GM21825 (cell line): ENCODE measurements at regions not wholly inside any gene's neighbourhood (a gene's known extent, or its start where the extent isn't known, plus 50 kb on each side); places are given as distances from the start of the nearest gene placed in this dataset.
"Not testable (repeated sequence)": the region's sequence is repeated elsewhere in the genome, so short reads cannot be mapped to it uniquely, and the experiment has no call there.

ENCODE experiments used
- ATAC-seq: cut with Tn5 transposase; IDR thresholded peaks from one replicate; pipeline ENCODE4 v1.9.1; 2021; ENCODE audit warnings: mild to moderate bottlenecking, moderate library complexity; ENCODE audit not compliant: unreplicated experiment

- no peak for ATAC-seq
Observed at GRCh38 chr1:229156872-229157271, 114.0 kb upstream of the RAB4A start.

GRCh38 chr1:229157480-229157879 lies 113.4 kb upstream of the RAB4A start:
- no peak for ATAC-seq

DNA sequence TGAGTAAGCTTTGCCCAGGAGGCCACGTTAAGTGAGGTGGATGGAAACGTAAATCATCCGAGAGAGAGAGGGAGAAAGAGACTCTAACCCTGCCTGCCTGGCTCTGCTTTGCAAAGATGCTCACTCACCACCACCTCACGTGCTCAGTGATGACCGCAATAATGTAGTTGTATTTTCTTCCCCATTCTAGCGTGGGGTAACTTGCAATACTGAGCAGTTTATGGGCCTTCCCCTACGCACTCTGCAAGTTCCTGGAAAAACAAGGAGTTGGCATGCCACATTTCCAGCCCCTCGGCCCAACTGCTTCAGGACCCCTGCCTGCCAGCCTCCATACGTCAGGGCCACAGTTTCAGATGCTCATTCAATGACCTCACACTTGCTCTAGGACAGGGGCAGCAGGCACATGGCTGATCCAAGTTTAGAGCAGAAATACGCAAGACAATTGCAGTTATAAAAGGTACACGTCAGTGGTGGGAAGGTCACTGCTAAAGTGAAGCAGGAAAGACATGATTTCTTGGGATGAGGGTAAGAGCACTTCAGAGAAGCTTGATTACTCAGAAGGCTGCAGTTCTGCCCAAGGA lies 112.5 kb upstream of the RAB4A start:
- no peak for ATAC-seq

- no peak for ATAC-seq
Observed at GRCh38 chr1:229158927-229159326, 112.0 kb upstream of the RAB4A start.

DNA sequence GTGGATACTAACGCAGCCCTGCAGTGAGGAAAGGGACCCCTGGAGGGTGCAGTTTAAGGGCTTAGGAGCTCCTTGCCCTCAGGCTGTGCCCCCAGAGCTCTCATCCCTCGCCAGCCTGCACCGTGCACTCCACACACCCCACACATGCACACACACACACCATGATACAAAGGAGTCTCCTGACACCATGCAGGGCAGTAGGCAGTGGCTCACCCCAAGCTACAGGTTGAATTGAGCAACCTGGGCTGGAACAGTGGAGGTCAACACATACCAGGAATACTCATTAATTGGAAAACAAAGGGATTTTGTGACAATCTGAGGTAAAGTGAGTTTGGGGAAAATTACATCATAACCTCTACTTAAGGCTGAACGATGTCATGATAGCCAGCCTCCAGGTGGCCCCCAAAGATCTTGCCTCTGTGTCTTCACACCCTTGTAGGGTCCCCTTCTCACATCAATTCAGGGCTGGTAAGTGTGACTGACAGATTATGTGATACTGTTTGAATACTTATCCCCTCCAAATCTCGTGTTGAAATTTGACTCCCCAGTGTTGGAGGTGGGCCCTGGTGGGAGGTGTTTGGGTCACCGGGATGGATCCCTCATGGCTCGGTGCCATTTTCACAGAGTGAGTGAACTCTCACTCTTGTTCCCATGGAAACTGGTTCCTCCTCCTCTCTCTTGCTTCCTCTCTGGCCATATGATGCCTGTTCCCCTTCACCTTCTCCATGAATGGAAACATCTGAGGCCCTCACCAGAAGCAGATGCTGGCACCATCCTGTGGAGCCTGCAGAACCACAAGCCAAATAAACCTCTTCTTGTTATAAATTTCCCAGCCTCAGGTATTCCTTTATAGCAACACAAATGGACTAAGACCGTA lies 111.0 kb upstream of the RAB4A start:
- no peak for ATAC-seq

- ATAC-seq: no peak
Observed at GRCh38 chr1:229161740-229162139, 109.2 kb upstream of the RAB4A start.

GRCh38 chr1:229162825-229163515 lies 107.9 kb upstream of the RAB4A start:
- ATAC-seq: no peak

GRCh38 chr1:229164348-229164747 lies 106.6 kb upstream of the RAB4A start:
- ATAC-seq: no peak

GRCh38 chr1:229164836-229165735 lies 105.8 kb upstream of the RAB4A start:
- ATAC-seq: no peak

DNA sequence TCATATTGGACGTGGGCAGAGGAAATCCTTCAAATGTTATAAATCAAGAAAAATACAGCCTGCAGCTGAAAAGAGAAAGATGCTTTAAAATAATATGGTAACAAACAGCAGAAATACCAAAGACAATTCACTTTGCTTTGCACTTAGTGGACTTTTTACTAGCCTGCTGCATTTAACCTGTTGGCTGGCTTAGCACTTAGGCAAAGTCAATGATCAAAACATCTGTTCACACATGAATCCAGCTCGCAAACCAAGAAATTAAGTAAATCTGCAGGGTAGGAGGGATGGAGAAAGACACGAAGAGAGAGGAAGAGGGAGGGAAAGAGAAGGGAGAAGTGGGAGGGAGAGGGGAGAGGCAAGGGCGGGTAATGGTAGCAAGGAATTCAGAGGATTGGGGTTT lies 103.6 kb upstream of the RAB4A start:
- ATAC-seq: no peak

DNA sequence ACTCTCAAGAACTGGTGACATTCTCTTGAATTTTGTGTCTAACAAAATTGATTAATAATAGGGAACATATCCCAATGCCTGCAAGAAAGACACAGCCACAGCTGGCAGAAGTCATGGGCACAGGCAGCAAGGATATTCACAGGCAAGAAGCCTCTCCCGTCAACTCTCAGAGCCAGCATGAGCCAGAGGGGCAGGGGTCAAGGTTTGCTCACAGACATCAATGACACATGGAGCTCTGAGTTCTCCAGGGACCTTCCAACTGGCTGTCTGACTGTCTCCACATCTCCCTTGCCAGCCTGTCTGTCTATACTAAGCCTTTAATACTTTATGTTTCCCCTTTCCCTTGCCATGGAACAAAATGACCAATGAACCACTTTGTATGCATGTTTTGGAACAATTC lies 101.5 kb upstream of the RAB4A start:
- no peak for ATAC-seq

- no peak for ATAC-seq
Observed at GRCh38 chr1:229170274-229170673, 100.6 kb upstream of the RAB4A start.

DNA sequence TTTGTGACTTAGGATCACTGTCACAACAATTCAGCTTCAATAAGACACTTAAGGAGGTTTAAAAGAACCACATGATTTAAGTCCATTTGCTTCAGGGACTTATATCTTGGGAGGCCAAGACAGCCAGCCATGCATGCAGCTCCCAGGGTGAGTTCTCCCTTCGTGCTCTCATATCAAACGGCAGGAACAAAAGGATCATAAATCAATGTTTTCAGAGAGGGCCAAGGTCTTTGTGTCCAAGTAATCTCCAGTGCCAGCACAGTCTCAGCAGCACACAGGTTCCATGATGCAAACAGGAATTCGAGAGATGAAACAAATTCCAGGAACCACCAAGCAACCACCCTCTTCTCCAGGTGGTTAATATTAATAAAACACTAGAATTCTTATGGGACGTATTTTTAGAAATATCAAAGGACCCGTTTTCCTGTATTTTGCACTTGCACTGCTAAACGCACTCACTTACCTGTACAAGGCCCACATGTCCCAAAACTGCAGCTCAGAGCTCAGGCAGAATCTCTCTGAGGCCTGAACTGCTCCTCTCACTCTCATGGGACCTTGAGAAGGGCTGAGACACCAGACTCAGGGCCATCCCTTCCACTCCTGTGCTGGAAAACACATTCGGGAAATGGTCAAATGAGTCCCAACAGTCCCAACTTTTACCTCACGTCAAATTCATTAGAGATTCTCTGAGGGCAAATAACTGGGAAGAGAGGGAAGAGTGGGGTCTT lies 100.0 kb upstream of the RAB4A start:
- ATAC-seq: no peak

DNA sequence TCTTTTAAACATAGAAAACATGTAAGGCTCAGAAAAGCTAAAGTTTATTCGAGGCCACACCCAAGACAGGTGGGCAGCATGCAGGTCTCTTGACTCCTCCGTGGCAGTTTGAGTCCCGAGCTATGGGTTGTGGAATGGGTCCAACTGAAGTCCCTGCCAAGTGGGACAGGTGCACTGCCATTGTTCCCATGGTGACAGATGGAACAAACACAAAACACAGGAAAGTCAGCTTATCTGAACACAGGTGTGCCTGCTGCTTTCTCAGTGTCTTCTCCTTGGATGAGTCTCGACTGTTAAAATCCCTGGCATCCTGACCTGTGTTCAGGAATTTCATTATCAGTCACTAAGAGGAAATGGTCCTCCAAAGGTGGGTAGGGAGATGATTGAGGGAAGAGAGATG lies 99.0 kb upstream of the RAB4A start:
- no peak for ATAC-seq

GRCh38 chr1:229173491-229174476 lies 97.1 kb upstream of the RAB4A start:
- not testable (repeated sequence) for ATAC-seq

GRCh38 chr1:229175297-229175696 lies 95.6 kb upstream of the RAB4A start:
- ATAC-seq: not testable (repeated sequence)

DNA sequence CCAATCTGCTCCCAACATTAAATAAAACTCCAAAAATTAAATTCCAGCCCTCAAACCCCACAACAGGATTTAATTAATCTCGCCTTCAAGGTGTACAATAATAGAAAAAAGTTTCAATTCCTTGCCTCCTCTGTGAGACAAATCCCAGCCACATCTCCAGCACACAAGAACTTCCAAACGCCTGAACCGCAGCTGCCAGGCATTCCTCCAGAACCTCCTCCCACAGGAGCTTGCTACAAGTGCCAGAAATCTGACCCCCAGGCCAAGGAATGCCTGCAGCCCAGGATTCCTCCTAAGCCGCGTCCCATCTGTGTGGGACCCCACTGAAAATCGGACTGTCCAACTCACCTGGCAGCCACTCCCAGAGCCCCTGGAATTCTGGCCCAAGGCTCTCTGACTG lies 94.5 kb upstream of the RAB4A start:
- not testable (repeated sequence) for ATAC-seq

DNA sequence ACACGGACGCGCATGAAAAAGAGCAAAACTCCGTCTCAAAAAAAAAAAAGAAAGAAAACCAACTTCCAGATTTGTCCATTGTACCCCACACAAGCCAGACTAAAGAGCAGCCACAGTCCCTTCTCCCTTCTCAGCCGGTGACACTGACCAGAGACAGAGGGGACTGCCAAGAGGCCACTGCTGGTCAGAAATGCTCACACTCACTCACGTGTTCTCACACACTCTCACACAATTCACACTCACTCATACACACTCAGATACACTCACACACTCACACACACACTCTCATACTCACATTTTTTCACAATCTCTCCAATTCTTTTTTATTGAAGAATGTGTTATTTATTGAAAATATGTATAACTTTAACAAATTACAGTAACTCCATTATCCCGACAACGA lies 90.8 kb upstream of the RAB4A start:
- ATAC-seq: no peak

DNA sequence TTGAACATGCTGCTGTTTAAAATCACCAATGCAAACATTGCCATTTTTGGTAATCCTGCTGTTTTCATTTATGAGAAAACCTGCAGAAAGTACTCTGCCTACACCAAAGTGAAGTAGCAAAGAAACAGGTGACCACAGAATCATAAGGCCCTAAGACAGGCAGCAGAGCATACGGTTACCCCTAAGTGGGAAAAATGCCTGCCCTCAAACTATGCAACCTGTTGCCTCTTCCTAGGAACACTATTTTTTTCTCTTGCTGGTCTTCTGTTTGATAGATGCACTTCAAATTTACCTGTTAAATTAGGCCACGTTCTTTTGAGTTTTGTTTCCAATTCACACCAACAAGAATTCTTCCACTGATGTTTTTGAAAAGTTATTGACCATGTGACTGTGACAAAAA lies 89.5 kb upstream of the RAB4A start:
- no peak for ATAC-seq
